GM21528 (cell line): ENCODE measurements at regions not wholly inside any gene's neighbourhood (a gene's known extent, or its start where the extent isn't known, plus 50 kb on each side); places are given as distances from the start of the nearest gene placed in this dataset.
"Not testable (repeated sequence)": the region's sequence is repeated elsewhere in the genome, so short reads cannot be mapped to it uniquely, and the experiment has no call there.

Experiments
- ATAC-seq: cut with Tn5 transposase; IDR thresholded peaks from one replicate; pipeline ENCODE4 v1.9.1; 2021; ENCODE audit warnings: mild to moderate bottlenecking, moderate library complexity; ENCODE audit not compliant: unreplicated experiment, low FRiP score

- ATAC-seq, result not testable (repeated sequence)
These were observed 316.7 kb downstream of the BCL2L11 start for GRCh38 chr2:111437288-111437990.

- ATAC-seq, result not testable (repeated sequence)
These were observed 317.4 kb downstream of the BCL2L11 start for GRCh38 chr2:111438161-111438560.

DNA sequence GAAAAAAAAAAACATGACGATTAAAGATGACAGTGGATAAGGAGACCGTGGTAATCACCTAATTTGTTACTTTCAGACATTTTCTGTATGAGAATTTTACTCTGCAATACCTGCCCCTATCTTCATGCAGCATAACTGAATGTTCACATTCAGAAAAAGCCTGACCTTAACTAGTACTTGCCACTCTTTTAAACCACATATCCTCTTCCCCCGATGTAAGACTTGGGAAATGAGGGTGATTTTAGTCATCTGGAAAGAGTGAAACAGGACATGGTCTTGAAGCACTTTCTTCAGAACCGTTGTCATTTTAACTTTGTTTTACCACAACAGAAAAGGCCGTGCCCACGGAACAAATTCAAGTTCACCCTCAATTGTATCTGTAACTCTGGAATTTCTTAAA, 318.5 kb downstream of the BCL2L11 start:
- ATAC-seq, result not testable (repeated sequence)

DNA sequence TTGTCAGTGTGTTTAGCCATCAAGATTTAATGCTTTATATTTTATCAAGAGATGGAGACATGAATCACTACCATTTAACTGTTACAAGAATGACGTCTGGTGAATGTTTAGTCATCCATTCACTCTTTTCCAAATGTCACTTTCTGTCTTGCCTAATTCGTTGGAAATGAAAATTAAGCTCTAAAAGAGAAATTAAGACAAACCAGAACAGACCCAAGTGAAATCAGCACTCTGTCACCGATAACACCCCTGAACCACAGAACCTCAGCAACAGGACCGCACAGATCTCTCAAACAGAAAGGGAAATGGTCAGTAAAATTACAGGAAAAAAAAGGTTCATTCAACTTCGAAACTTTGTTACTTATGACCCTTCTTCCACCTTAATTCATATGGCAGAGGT, 320.9 kb downstream of the BCL2L11 start:
- ATAC-seq, result not testable (repeated sequence)

GRCh38 chr2:111442767-111443454, 322.2 kb downstream of the BCL2L11 start:
- not testable (repeated sequence) for ATAC-seq

DNA sequence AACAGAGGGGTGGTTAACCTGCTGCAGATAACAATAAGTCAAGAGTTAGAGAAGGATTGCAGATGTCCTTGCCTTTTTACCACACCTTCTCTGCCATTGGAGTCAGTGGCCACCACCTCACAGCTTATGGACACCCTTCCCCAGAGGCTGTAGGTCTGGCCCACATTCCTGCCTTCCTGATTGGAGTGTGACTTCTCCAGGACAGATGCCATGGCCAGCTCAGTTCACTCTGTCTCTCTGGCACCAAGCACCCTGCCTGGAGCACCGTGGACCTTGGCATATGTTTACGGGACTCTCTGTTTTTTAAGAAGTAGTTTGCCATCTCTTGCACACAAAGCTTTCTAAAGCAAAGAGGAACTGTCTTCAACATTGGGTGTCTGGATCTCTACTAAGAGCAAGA, 323.8 kb downstream of the BCL2L11 start:
- ATAC-seq, result not testable (repeated sequence)

DNA sequence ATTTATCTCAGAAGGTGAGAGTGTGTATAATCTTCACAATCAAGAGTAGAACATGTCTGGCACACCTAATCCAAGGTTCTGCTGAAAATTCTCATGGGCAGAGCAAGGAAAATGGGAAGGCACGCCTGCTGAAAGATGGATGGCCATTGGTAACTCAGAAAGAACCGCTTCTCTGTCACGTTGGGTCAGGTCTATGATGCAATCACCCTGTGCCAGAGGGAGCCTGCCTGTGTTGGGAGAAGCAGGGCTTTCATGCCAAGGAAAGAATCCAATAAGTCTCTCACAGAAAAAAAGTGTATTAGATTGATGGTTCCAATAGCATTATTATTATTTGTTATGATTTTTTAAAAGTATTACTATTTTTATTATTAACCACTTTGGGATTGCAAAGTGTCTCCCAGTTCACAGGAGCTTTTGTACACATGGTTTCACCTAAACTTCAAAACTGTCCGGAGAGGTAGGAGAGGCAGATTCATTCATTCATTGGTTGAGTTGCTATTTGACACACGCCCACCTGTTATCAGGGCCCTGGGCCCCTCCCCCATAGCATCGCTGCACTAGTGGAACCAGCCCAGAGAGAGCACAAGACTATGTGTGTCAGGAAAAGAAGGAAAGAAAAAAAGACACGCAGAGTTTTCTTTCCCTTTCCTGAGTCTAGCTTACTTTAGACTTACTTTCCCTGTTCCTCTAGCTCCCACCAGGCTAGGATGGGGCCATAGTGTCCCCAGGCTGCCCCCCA, 324.6 kb downstream of the BCL2L11 start:
- not testable (repeated sequence) for ATAC-seq

GRCh38 chr2:111445941-111446340, 325.2 kb downstream of the BCL2L11 start:
- ATAC-seq, result not testable (repeated sequence)

- not testable (repeated sequence) for ATAC-seq
These were observed 326.8 kb downstream of the BCL2L11 start for GRCh38 chr2:111447482-111447881.

DNA sequence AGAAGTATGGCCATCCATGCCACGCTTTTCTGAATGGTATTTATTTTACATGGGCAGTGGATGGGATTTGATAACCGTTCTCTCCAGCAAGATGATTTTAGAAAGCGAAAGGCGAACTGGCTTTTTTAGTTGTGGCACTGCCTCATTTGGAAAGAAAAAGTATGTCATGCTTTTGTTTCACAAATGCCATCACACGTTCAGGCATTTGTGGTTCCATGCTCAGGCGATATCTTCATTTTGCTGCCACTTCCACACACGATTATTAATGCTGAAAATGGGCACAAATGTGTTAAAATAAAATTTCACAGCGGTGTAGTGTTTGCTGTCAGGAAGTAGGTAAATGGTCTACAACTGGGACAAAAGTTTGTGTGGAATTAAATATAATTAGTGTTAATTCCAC, 328.1 kb downstream of the BCL2L11 start:
- ATAC-seq, result not testable (repeated sequence)

DNA sequence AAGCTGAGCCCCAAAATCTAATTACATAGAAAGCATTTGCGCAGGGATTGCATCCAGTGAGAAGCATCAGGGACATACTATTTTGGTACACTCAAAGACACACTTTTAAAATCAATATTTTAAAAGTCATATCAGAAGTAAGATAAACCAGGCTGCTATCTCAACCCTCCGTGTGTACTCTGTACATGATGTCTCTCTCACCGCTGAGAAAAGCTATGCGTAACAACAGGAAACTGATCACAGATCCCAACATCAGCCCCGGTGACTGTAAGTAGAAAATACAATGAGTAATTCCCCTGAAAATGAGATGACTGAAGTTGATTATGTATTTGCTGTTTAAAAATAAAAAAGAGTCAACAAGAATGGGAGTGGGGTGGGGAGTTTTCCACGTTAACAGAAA, 329.8 kb downstream of the BCL2L11 start:
- ATAC-seq, result not testable (repeated sequence)

DNA sequence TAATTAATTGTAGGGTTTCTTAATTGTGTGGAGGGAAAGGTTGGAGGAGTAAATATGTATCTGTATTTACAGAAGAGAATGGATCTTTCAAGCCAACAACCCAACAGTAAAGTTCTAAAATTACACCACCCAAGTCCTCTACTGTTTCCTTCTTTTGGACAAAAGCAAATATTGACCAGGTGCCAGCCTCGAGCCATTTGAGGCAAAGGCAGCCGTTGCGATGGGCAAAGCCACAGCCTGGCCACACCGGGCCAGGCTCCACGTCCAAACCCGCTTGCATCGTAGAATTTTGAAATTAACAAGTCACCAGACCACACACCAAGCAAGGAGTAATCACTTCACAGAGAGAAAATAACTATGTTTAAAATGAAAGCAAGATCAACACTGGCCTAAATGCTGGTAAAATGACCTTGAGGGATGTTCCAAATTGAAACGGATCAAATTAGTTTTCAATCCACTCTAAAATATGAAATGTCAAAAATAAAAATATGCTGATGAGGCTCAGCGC, 331.0 kb downstream of the BCL2L11 start:
- ATAC-seq, result peak; percentile 23

DNA sequence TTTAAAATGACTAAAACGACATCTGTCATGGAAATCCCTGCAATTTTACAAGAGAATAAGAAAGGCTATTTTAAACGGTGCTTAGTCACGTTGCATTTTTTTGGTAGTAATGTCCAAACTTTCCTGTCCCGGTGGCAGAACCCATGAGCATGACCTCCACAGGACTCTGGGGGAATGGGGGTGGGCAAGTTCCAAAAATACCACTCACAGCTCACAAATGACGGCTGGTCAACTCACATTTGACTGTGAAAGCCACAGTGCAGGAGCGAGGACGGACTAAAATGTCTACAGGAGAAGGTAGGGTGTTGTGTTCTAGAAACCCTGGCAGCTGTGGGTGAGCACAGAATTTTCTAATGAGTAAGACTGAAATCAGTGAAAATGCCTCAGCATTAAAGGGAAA, 331.5 kb downstream of the BCL2L11 start:
- ATAC-seq, result peak; percentile 51

DNA sequence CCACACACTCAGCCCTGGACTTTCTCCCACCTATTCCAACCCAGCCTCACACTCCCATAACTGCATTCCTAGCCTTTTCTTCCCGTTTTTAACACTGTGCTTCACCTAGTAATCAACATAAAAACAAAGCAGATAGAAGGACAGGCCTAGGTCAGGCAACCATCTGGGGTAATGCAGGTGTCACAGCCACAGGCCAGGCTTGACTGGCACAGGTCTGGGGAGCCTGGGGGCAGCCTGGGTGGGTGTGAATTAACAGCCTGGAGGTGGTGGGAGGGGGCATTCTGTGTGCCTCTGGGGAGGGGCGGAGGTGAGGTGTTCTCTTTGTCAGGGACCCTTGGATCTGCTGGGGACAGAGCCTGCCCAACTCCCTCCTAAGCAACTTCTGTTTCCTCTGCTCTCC, 332.6 kb downstream of the BCL2L11 start:
- not testable (repeated sequence) for ATAC-seq

GRCh38 chr2:111453816-111454215, 333.1 kb downstream of the BCL2L11 start:
- ATAC-seq, result not testable (repeated sequence)

DNA sequence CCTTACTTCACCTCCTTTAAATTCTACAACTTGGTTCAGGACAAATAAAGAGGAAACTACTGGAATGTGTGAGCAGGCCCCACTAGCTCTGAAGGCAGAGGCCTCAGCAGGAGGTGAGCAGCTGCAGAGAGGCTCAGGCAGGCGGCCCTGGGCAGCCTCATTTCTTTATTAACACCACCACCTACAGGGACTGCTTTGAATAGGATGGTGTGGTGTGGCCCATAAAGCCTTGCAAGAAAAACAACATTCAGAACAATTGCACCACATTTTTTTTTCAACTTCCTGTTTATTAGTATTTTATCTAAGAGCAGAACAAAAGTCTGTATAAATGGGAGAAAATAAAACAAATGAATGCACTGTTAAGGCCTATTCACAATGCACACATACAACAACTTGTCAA, 333.7 kb downstream of the BCL2L11 start:
- ATAC-seq, result not testable (repeated sequence)

GRCh38 chr2:111455016-111456015, 334.6 kb downstream of the BCL2L11 start:
- not testable (repeated sequence) for ATAC-seq

DNA sequence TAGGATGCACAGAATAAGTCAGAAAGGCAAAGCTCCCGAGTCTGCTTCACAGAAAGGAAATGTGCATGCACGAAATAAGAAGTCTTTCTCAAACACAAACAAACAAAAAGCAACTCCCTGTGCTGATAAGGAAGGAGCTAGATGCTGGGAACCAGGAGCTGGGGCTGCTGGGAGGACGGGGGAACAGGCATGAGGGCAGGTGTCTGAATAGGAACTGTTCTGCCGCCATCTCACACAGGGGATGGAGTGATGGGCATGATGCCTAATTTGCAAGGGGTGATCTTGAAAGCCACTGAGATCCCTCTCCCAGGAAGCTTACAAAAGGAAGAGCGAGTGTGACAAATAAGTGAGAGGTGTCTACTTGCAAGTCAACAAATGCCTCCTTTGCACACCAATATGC, 336.5 kb downstream of the BCL2L11 start:
- ATAC-seq, result not testable (repeated sequence)

DNA sequence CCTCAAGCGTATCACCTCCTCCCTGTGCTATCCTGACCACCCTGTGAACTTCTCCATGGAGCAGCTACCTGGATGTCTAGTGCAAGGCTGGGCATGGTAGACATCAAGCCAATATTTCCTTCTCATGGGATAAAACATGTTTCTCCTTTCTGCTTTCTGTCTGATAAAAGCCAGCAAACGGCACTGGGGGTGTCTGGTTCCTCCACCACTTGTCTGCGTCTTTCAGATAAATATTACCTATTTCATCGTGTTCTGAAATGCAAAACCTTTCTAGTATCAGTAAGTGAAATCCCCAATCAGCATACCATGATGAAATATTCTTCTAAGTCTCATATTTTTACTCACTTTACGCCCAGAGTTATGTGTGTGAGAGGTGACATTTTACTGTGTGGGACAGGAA, 340.2 kb downstream of the BCL2L11 start:
- not testable (repeated sequence) for ATAC-seq

DNA sequence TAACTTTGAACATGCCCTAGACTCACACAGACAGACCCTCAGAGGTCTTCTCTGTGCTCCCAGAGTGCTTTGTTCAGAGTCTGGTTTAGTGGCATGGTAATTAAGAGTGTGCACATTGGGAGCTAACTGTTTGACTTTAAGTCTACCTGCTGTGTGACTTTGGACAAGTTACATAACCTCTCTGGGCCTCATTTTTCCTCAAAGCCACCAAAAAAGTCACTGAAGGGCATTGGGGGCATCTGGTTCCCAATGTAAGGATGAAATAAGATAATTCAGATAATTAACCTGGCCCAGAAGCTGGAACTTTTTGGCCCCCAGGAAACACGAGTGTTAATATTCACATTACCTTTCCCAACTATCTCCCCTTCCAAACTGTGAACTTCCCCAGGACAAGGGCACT, 341.1 kb downstream of the BCL2L11 start:
- ATAC-seq, result not testable (repeated sequence)
